CD4-positive, alpha-beta T cell (primary cell): ENCODE measurements at regions not wholly inside any gene's neighbourhood (a gene's known extent, or its start where the extent isn't known, plus 50 kb on each side); places are given as distances from the start of the nearest gene placed in this dataset.

Source experiments
- ATAC-seq: fragments of 200-7000 bp; cut with Tn5 transposase; one replicate; pipeline ENCODE4 v1.10.0; 2022; ENCODE audit warnings: mild to moderate bottlenecking; ENCODE audit not compliant: poor library complexity
- CTCF ChIA-PET: fragments of 350-600 bp; sonication (Branson Sonifier 250); formaldehyde crosslinking; loops from one replicate; lab custom pipeline; 2021; ENCODE audit warnings: antibody characterized with exemption, inconsistent platforms; lab: Charles Lee
- POLR2A ChIA-PET: fragments of 350-600 bp; sonication (Branson Sonifier 250); formaldehyde crosslinking; loops from one replicate; lab custom pipeline; 2021; ENCODE audit warnings: antibody characterized with exemption, inconsistent platforms; lab: Charles Lee
- DNase-seq, 14 experiments: peaks; one replicate each; pipeline ENCODE4 v3.0.0-alpha.2; 2013 to 2020; ENCODE audit warnings: mixed read lengths in 2 of 14
- H3K27ac ChIP-seq, 2 donors: one replicate each; pipeline versions ENCODE4 v1.5.1 to v1.7.0; 2013; ENCODE audit warnings: low read length in 2 of 2, low read depth in 1 of 2, mild to moderate bottlenecking in 1 of 2
- H3K27me3 ChIP-seq, 2 experiments: 1 replicate in 1 of 2; 2 replicates in 1 of 2; pipeline versions ENCODE4 v1.6.1 to v1.7.0; 2013; ENCODE audit warnings: low read length in 2 of 2, control low read depth in 1 of 2, mild to moderate bottlenecking in 1 of 2, moderate library complexity in 1 of 2; ENCODE audit not compliant: insufficient read depth in 2 of 2, control insufficient read depth in 1 of 2
- H3K36me3 ChIP-seq: one replicate; pipeline ENCODE4 v1.6.1; 2013; ENCODE audit warnings: low read length, control low read depth; ENCODE audit not compliant: insufficient read depth
- H3K4me1 ChIP-seq: one replicate; pipeline ENCODE4 v1.6.1; 2013; ENCODE audit warnings: low read length, control low read depth; ENCODE audit not compliant: insufficient read depth
- H3K4me3 ChIP-seq: one replicate; pipeline ENCODE4 v1.5.1; 2013; ENCODE audit warnings: mild to moderate bottlenecking, low read length, moderate library complexity
- H3K9me3 ChIP-seq, 2 experiments: 1 replicate in 1 of 2; 2 replicates in 1 of 2; pipeline versions ENCODE4 v1.6.1 to v1.7.0; 2013; ENCODE audit warnings: low read length in 2 of 2, mild to moderate bottlenecking in 2 of 2, control low read depth in 1 of 2, moderate library complexity in 1 of 2; ENCODE audit not compliant: control insufficient read depth in 1 of 2, insufficient read depth in 1 of 2
- H3K27ac Mint-ChIP-seq: one replicate; pipeline ENCODE4 v1.8.0; 2020; ENCODE audit warnings: mixed read lengths
- H3K27me3 Mint-ChIP-seq: one replicate; pipeline ENCODE4 v1.8.0; 2021; ENCODE audit warnings: mixed read lengths
- H3K36me3 Mint-ChIP-seq: one replicate; pipeline ENCODE4 v1.8.0; 2021; ENCODE audit warnings: low read depth, mixed read lengths
- H3K4me1 Mint-ChIP-seq: one replicate; pipeline ENCODE4 v1.8.0; 2021; ENCODE audit warnings: low read depth, mixed read lengths
- H3K4me3 Mint-ChIP-seq: one replicate; pipeline ENCODE4 v1.8.0; 2020; ENCODE audit warnings: mild to moderate bottlenecking, mixed read lengths
- H3K9me3 Mint-ChIP-seq: one replicate; pipeline ENCODE4 v1.8.0; 2020; ENCODE audit warnings: mixed read lengths
- CTCF ChIP-seq: fragments of 200-600 bp; IDR thresholded peaks from one replicate; pipeline ENCODE4 v1.8.0; 2022; ENCODE audit warnings: antibody characterized with exemption, mild to moderate bottlenecking
- intact Hi-C, 2 experiments: fragments of 100-400 bp; cut with DNase I in 1 of 2; cut with micrococcal nuclease in 1 of 2; formaldehyde crosslinking; loops; one replicate each; pipeline versions ENCODE4 v1.15.1 to v1.9.0; 2023 to 2025; cut with DNase I, micrococcal nuclease

- Mint-ChIP-seq H3K4me1 (no peaks in the 10 kb centered on the region), H3K36me3 (no peaks in the 10 kb centered on the region), H3K27ac (no peak overlapping the region), H3K27me3 (peaks cover 6% of the 10 kb centered on the region), H3K9me3 (no peaks in the 10 kb centered on the region), H3K4me3 (no peak overlapping the region)
- ATAC-seq: no peak
- Histone ChIP-seq H3K9me3 (no peaks in the 10 kb centered on the region), H3K27ac (no peak overlapping the region), H3K4me1 (no peaks in the 10 kb centered on the region), H3K27me3 (no peaks in the 10 kb centered on the region), H3K4me3 (no peak overlapping the region), H3K36me3 (no peaks in the 10 kb centered on the region)
- intact Hi-C loops: no loop called here
- ChIA-PET POLR2A (no interaction called here), CTCF (no interaction called here)
- TF ChIP-seq CTCF: no peak
- no peak for DNase-seq
These were observed 53.8 kb downstream of the COX7C start for GRCh38 chr5:86671536-86671935.

- POLR2A ChIA-PET: no interaction called here
- Mint-ChIP-seq H3K4me3 (no peak overlapping the region), H3K36me3 (no peaks in the 10 kb centered on the region), H3K4me1 (no peaks in the 10 kb centered on the region), H3K27me3 (peaks cover 6% of the 10 kb centered on the region), H3K9me3 (no peaks in the 10 kb centered on the region), H3K27ac (no peak overlapping the region)
- no peak overlapping the region for H3K4me3 ChIP-seq
- no peak for DNase-seq
- no peak overlapping the region for H3K27ac ChIP-seq
- CTCF ChIA-PET: no interaction called here
- H3K36me3 ChIP-seq: no peaks in the 10 kb centered on the region
- no peaks in the 10 kb centered on the region for H3K27me3 ChIP-seq
- TF ChIP-seq CTCF: no peak
- H3K9me3 ChIP-seq: no peaks in the 10 kb centered on the region
- H3K4me1 ChIP-seq: no peaks in the 10 kb centered on the region
- ATAC-seq: no peak
- intact Hi-C loops: no loop called here
These were observed 56.3 kb downstream of the COX7C start for GRCh38 chr5:86674069-86674468.

GRCh38 chr5:86675311-86675710 lies 57.6 kb downstream of the COX7C start:
- ChIA-PET POLR2A (no interaction called here), CTCF (no interaction called here)
- Histone ChIP-seq H3K4me3 (no peak overlapping the region), H3K27me3 (no peaks in the 10 kb centered on the region), H3K27ac (no peak overlapping the region), H3K4me1 (no peaks in the 10 kb centered on the region), H3K36me3 (no peaks in the 10 kb centered on the region), H3K9me3 (no peaks in the 10 kb centered on the region)
- Mint-ChIP-seq H3K36me3 (no peaks in the 10 kb centered on the region), H3K9me3 (no peaks in the 10 kb centered on the region), H3K4me1 (no peaks in the 10 kb centered on the region), H3K27ac (no peak overlapping the region), H3K27me3 (peaks cover 6% of the 10 kb centered on the region), H3K4me3 (no peak overlapping the region)
- intact Hi-C loops: no loop called here
- ATAC-seq: no peak
- no peak for TF ChIP-seq CTCF
- no peak for DNase-seq
